Activated T-cell treated with anti-CD3 and anti-CD28 coated beads, Interleukin-2, amount 50 U/mL, for 24 hours (primary cell): ENCODE measurements at regions not wholly inside any gene's neighbourhood (a gene's known extent, or its start where the extent isn't known, plus 50 kb on each side); places are given as distances from the start of the nearest gene placed in this dataset.
"Not testable (repeated sequence)": the region's sequence is repeated elsewhere in the genome, so short reads cannot be mapped to it uniquely, and the experiment has no call there.

Source experiments
- DNase-seq: peaks from one replicate; pipeline ENCODE4 v3.0.0-alpha.2; 2020
- H3K27ac Mint-ChIP-seq: 2 replicates; pipeline ENCODE4 v1.8.0; 2020; ENCODE audit warnings: mild to moderate bottlenecking, mixed read lengths
- H3K27me3 Mint-ChIP-seq: 2 replicates; pipeline ENCODE4 v1.8.0; 2020; ENCODE audit warnings: mixed read lengths
- H3K36me3 Mint-ChIP-seq: 2 replicates; pipeline ENCODE4 v1.8.0; 2020; ENCODE audit warnings: low read depth, mixed read lengths
- H3K4me1 Mint-ChIP-seq: 2 replicates; pipeline ENCODE4 v1.8.0; 2020; ENCODE audit warnings: low read depth, mixed read lengths
- H3K4me3 Mint-ChIP-seq: 2 replicates; pipeline ENCODE4 v1.8.0; 2020; ENCODE audit warnings: mild to moderate bottlenecking, moderate library complexity, mixed read lengths
- H3K9me3 Mint-ChIP-seq: 2 replicates; pipeline ENCODE4 v1.8.0; 2020; ENCODE audit warnings: mixed read lengths

DNA sequence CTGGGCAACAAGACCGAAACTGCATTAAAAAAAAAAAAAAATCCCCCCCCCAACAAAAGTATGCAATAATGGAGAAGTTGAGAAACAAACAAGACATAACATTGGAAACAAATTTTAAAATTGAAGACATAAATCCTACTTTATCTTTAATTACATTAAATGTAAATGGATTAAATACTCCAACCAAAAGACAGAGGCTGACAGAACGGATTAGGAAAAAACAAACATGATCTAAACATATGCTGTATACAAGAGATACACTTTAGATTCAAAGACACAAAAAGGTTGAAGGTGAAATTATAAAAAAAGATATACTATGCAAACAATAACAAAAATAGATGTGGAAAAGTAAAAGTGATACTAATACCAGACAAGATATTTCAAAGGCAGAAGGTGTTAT is 350.8 kb upstream of the RGPD4 start:
- no peak for DNase-seq
- no peaks in the 10 kb centered on the region for H3K4me1 Mint-ChIP-seq
- no peaks in the 10 kb centered on the region for H3K27me3 Mint-ChIP-seq
- no peaks in the 10 kb centered on the region for H3K36me3 Mint-ChIP-seq
- no peak overlapping the region for H3K4me3 Mint-ChIP-seq
- H3K27ac Mint-ChIP-seq = no peak overlapping the region
- H3K9me3 Mint-ChIP-seq = peaks cover 10% of the 10 kb centered on the region

DNA sequence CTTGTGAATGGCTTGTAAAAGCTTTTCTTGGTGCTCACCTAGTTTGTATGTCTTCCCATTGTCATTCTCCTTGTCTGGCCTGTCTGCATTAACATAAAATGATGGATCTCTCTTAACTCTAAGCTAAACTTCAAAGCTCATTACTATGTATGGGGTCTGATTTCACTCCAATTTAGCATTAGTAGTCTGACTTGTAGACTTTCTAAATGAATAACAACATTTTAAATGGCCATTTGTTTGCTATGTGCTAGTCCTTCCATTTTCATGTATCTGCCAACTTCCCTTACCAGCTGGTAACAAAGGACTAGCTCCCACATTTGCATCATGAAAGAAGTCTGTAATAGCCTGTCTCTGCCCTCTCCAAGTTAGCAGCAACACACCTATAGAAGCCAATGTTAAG is 324.2 kb upstream of the RGPD4 start:
- Mint-ChIP-seq H3K27me3 (no peaks in the 10 kb centered on the region), H3K4me1 (no peaks in the 10 kb centered on the region), H3K27ac (no peak overlapping the region), H3K9me3 (no peaks in the 10 kb centered on the region), H3K4me3 (no peak overlapping the region), H3K36me3 (no peaks in the 10 kb centered on the region)
- no peak for DNase-seq

DNA sequence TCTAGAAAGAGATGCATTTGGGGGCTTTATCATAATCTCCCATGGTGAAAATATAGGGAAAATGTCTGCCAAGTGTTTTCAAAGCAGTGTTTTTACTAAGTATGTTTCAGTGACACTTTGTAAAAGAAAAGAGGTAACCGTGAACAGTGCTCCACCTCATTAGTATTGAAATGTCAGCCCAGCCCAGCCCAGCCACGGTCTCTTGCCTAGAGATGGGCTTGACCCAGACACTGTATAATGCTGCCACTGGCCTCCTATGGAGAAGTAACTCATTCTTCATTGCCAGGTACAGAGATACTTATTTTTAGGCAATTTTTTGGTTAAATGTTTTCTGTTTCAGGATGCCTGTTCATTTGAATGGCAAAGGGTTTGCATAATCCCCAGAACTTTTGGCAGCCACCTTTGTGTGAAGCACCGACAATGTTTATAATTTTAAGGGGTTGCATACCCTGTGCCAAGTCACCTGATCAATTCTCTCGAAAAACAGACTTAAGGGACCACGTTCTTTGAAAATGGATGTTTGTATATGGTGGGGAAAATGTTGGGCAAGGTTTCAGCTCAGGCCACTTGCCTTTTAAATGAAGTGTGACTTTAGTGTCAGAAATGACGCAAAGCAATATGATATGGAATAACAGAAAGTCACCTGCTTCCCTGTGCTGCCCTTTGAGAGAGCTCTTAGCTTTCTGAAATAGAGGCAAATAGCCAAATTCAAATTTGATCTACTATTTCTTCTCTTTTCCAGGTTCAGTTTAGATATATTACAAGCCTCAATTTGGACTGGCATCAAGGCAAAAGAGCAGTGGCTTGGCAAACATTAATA is 314.5 kb upstream of the RGPD4 start:
- no peaks in the 10 kb centered on the region for H3K27me3 Mint-ChIP-seq
- H3K36me3 Mint-ChIP-seq = no peaks in the 10 kb centered on the region
- peaks cover 7% of the 10 kb centered on the region for H3K9me3 Mint-ChIP-seq
- H3K4me3 Mint-ChIP-seq = no peak overlapping the region
- no peak for DNase-seq
- no peak overlapping the region for H3K27ac Mint-ChIP-seq
- no peaks in the 10 kb centered on the region for H3K4me1 Mint-ChIP-seq

DNA sequence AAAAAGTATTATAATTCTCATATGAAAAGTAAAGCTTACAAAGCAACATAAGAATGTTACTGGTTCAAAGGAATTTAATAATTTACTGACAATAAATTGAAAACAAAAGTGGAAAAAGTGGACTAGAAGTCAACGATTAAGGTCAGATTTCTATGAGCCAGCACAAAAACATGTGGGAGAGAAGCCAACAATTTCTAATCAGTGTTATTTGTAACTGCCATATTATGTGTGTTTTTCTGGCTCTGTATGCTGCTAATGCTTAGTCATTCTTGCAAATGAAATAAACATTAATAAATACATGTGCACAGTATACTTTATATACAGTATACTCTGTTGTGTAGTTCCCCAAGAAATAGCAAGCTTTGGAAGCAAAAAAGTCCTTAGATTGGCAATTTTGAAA is 301.3 kb upstream of the RGPD4 start:
- Mint-ChIP-seq H3K4me3 (no peak overlapping the region), H3K4me1 (no peaks in the 10 kb centered on the region), H3K27ac (no peak overlapping the region), H3K9me3 (peaks cover 4% of the 10 kb centered on the region), H3K27me3 (no peaks in the 10 kb centered on the region), H3K36me3 (no peaks in the 10 kb centered on the region)
- no peak for DNase-seq

DNA sequence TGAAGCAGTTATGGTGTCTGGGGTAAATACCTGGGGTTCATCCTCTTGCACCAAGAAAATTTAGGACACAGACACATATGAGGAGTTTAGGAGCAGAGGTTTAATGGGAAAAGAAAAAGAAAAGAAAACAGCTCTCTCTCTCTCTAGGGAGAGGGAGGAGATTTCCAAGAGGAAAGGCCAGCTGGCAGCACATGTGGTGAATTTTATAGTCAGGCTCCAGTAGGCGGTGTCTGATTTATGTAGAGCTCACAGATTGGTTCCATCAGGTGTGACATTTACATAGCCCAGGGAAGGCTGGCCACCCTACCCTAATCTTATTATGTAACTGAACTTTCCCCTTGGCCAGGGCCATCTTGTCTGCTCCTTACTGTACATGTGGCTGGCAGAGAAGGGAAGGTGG is 297.5 kb upstream of the RGPD4 start:
- no peak overlapping the region for H3K27ac Mint-ChIP-seq
- no peaks in the 10 kb centered on the region for H3K36me3 Mint-ChIP-seq
- H3K9me3 Mint-ChIP-seq = peaks cover 7% of the 10 kb centered on the region
- no peaks in the 10 kb centered on the region for H3K4me1 Mint-ChIP-seq
- no peak overlapping the region for H3K4me3 Mint-ChIP-seq
- no peaks in the 10 kb centered on the region for H3K27me3 Mint-ChIP-seq
- no peak for DNase-seq

DNA sequence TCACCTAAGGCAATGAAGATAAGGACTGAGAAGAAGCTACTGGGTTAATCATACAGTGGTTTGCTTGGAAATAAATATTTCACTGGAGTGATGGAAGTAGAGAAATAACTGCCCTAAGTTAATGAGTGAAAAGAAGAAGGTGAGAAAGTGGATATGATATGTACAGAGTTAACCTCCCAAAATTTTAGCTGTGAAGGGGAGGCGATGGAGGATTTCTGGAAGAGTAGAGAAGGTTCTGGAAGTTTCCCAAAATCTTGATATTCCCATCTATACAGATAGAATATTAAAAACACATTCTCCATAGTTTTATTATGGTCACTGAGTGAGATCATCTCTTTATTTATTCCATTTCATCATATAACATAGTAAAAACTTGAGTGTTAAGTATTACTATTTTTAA is 296.6 kb upstream of the RGPD4 start:
- Mint-ChIP-seq H3K9me3 (peaks cover 7% of the 10 kb centered on the region), H3K4me1 (no peaks in the 10 kb centered on the region), H3K27me3 (no peaks in the 10 kb centered on the region), H3K27ac (no peak overlapping the region), H3K36me3 (no peaks in the 10 kb centered on the region), H3K4me3 (no peak overlapping the region)
- DNase-seq = no peak

DNA sequence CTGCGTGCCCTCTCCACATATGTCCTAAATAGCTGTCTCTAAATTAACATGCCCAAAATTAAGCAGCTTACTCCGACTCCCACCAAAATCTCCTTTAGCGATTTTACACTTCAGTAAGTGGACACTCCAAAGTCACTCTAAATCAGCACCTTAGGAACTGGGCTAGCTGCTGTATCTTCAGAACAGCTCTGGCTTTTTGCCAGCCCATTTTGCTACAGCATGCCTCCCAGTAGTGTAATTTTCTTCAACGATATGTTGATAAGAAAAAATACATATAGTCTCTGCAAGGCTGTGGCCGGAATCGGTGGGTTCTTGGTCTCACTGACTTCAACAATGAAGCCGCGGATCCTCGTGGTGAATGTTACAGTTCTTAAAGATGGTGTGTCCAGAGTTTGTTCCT is 291.8 kb upstream of the RGPD4 start:
- no peak overlapping the region for H3K4me3 Mint-ChIP-seq
- H3K27me3 Mint-ChIP-seq = no peaks in the 10 kb centered on the region
- DNase-seq = no peak
- H3K36me3 Mint-ChIP-seq = no peaks in the 10 kb centered on the region
- peaks cover 3% of the 10 kb centered on the region for H3K9me3 Mint-ChIP-seq
- H3K4me1 Mint-ChIP-seq = no peaks in the 10 kb centered on the region
- H3K27ac Mint-ChIP-seq = no peak overlapping the region

DNA sequence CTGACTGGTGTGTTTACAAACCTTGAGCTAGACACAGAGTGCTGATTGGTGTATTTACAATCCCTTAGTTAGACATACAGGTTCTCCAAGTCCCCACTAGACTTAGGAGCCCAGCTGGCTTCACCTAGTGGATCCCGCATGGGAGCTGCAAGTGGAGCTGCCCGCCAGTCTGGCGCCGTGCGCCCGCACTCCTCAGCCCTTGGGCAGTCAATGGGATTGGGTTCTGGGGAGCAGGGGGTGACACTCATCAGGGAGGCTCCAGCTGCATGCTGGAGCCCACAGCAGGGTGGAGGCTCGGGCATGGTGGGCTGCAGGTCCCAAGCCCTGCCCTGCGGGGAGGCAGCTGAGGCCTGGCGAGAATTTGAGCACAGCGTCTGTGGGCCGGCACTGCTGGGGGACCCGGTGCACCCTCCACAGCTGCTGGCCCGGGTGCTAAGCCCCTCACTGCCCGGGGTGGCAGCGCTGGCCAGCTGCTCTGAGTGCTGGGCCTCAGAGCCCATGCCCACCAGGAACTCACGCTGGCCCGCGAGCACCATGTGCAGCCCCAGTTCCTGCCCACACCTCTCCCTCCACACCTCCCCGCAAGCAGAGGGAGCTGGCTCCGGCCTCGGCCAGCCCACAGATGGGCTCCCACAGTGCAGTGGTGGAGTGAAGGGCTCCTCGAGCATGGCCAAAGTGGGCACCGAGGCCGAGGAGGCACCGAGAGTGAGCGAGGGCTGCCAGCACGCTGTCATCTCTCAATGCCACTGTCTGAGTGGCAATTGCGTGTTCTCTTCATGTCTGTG is 290.6 kb upstream of the RGPD4 start:
- H3K9me3 Mint-ChIP-seq, H3K4me3 Mint-ChIP-seq, H3K27me3 Mint-ChIP-seq, H3K27ac Mint-ChIP-seq, H3K4me1 Mint-ChIP-seq, H3K36me3 Mint-ChIP-seq, DNase-seq: not testable (repeated sequence)

DNA sequence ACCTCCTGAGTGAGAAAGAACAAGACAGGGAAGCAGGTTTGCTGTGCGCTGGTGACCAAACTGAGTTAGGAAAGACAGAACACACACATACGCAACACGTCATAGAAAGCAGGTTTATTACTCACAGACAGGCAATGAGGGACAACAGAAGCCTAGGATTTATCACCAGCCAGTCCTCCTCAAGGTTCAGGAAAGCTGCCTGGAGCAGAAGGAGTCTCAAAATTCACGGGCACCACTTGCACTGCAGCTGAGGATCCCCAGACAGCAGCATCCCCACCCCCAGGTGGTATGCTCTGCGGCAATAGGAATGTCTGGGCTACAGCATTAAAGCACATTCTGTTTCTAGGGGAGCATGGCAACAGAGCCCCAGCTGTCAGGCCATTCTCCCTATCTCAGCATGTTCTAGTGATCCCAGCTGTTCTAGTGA is 284.4 kb upstream of the RGPD4 start:
- no peaks in the 10 kb centered on the region for H3K36me3 Mint-ChIP-seq
- no peaks in the 10 kb centered on the region for H3K9me3 Mint-ChIP-seq
- no peak for DNase-seq
- no peak overlapping the region for H3K4me3 Mint-ChIP-seq
- H3K27me3 Mint-ChIP-seq = no peaks in the 10 kb centered on the region
- H3K4me1 Mint-ChIP-seq = no peaks in the 10 kb centered on the region
- H3K27ac Mint-ChIP-seq = no peak overlapping the region

DNA sequence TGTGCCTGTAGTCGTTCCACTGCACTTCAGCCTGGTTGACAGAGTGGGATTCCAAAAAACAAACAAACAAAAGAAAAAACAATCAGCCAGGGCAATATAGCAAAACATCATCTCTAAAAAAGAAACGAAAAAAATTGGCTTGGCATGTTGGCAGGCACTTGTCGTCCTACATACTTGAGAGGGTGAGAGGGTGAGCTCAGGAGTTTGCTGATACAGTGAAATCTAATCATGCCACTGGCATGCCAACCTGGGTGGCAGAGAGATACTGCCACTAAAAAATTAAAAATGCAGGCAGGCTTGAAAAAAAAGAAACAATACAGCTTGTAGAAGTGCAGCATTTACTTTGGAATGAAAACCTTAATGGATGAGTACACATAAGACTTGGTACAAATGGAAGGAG is 282.9 kb upstream of the RGPD4 start:
- Mint-ChIP-seq H3K27ac (no peak overlapping the region), H3K27me3 (no peaks in the 10 kb centered on the region), H3K4me3 (no peak overlapping the region), H3K9me3 (no peaks in the 10 kb centered on the region), H3K36me3 (no peaks in the 10 kb centered on the region), H3K4me1 (no peaks in the 10 kb centered on the region)
- DNase-seq = no peak

DNA sequence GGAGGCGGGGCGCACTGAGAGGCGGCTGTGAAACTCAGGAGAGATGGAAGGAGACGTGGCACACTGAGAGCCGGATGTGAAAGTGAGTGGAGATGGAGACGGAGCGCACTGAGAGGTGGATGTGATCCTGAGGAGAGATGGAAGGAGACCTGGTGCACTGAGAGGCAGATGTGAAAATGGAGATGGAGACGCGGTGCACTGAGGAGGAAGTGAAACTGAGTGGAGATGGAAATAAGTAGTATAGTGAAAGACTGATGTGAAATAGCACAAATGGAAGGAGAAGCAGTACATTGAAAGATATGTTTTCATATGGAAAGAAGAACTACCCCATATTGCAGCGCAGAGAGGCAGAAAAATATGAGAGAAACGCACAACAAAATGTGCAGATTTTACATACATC is 281.6 kb upstream of the RGPD4 start:
- Mint-ChIP-seq H3K36me3 (no peaks in the 10 kb centered on the region), H3K27me3 (no peaks in the 10 kb centered on the region), H3K4me1 (no peaks in the 10 kb centered on the region), H3K27ac (no peak overlapping the region), H3K9me3 (no peaks in the 10 kb centered on the region), H3K4me3 (no peak overlapping the region)
- DNase-seq = no peak

DNA sequence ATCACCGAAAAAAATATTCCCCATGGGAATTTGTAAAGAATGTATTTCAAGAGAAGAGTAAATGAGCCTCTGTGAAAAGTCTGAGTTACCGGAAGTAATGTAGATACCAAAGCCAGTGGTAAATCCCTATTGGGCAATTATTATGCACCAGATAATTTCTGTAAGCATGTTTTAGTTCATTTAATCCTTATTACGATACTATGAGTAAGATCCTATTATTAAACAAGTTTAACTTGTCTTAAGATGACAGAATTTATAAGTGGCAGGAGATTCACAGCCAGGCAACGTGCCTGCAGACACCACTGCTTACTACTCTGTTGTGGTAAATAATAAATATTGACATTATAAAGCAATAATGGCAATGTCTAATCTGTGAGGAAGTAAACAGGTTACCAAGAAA is 280.8 kb upstream of the RGPD4 start:
- Mint-ChIP-seq H3K4me3 (no peak overlapping the region), H3K27me3 (no peaks in the 10 kb centered on the region), H3K9me3 (no peaks in the 10 kb centered on the region), H3K36me3 (no peaks in the 10 kb centered on the region), H3K27ac (no peak overlapping the region), H3K4me1 (no peaks in the 10 kb centered on the region)
- no peak for DNase-seq

DNA sequence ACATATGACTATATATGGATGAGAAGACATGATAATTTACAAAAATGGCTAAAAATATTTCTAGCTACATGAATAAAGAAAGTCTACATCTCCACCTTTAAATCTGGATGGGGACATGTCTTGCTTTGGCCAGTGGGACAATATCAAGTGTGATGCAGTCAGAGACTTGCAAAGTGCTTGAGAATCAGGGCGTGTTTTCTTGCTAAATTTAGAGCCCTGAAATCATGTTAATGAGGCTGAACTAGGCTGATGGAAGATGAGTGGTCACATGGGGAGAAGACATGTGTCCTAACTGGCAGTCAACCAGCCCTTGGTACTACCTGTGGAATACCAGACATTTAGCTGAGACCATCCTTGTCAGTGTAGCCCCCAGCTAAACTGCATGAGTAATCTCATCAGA is 278.5 kb upstream of the RGPD4 start:
- H3K27me3 Mint-ChIP-seq = no peaks in the 10 kb centered on the region
- no peaks in the 10 kb centered on the region for H3K9me3 Mint-ChIP-seq
- no peak overlapping the region for H3K27ac Mint-ChIP-seq
- H3K4me1 Mint-ChIP-seq = no peaks in the 10 kb centered on the region
- no peaks in the 10 kb centered on the region for H3K36me3 Mint-ChIP-seq
- DNase-seq = no peak
- no peak overlapping the region for H3K4me3 Mint-ChIP-seq

DNA sequence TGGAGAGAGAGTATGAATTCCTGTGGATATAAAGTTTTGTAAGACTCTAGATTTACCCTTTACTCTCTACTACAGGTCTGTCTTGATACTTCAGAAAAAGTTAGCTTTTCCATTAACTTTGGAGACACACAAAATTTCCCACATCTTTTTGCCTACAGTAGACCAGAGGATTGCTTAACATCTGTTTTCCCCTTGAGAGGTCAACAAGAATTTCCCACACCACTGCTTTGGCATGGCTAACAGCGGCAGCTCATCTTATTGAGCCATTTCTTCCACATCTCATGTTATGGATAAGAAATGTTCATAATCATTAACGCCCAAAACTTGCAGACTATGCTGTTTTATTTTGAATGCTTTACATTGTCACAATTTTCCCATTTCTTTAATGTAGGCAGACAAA is 273.6 kb upstream of the RGPD4 start:
- Mint-ChIP-seq H3K27me3 (no peaks in the 10 kb centered on the region), H3K27ac (no peak overlapping the region), H3K4me3 (no peak overlapping the region), H3K4me1 (no peaks in the 10 kb centered on the region), H3K36me3 (no peaks in the 10 kb centered on the region), H3K9me3 (peaks cover 16% of the 10 kb centered on the region)
- DNase-seq = no peak

DNA sequence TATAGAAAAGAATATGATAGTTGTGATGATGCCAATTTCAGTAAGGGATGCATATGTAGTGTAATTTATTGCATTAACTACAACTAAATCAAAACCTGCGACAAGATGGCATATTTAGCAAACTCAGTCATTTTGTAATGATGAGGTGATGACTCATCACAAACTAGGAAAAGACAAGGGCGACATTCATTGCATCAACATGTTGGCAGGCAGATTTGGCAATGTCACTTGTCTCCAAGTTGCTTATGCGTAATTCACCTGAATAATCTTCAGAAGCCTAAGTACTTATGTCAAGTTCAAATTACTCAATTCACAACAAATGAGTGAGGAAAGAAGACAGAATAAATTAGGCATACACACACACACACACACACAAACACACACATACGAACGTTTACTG is 273.2 kb upstream of the RGPD4 start:
- Mint-ChIP-seq H3K27me3 (no peaks in the 10 kb centered on the region), H3K36me3 (no peaks in the 10 kb centered on the region), H3K4me1 (no peaks in the 10 kb centered on the region), H3K9me3 (peaks cover 16% of the 10 kb centered on the region), H3K4me3 (no peak overlapping the region), H3K27ac (no peak overlapping the region)
- no peak for DNase-seq
